HCT116 (cell line): ENCODE measurements at regions not wholly inside any gene's neighbourhood (a gene's known extent, or its start where the extent isn't known, plus 50 kb on each side); places are given as distances from the start of the nearest gene placed in this dataset.

Source experiments
- ATAC-seq: fragments of 200-7000 bp; cut with Tn5 transposase; 2 replicates; pipeline ENCODE4 v1.9.1; 2020; ENCODE audit warnings: mild to moderate bottlenecking, moderate library complexity
- BruUV-seq: library from RNA; stranded (reverse); fragments of 400-500 nt; replicated peaks from 2 replicates; lab custom pipeline; 2021; lab: Mats Ljungman, UMichigan
- CTCF ChIA-PET: fragments of 300-600 bp; sonication (Branson Sonifier 250); formaldehyde crosslinking; loops from one replicate; lab custom pipeline; 2021; ENCODE audit warnings: antibody characterized with exemption; lab: Charles Lee
- POLR2A ChIA-PET: fragments of 300-600, 350-600 bp; sonication (Branson Sonifier 250); formaldehyde crosslinking; loops from one replicate; lab custom pipeline; 2021; ENCODE audit warnings: antibody characterized with exemption; lab: Charles Lee
- RAD21 ChIA-PET, 2 experiments: fragments of 300-600 bp; sonication (Branson Sonifier 250); formaldehyde crosslinking; loops; one replicate each; lab custom pipeline; 2023; ENCODE audit warnings: low total read pairs in 2 of 2; ENCODE audit not compliant: uncharacterized antibody in 2 of 2, unreplicated experiment in 2 of 2, low non-redundant PET in 1 of 2; lab: Charles Lee
- DNase-seq: peaks from one replicate; pipeline ENCODE4 v3.0.0-alpha.2; 2010; ENCODE audit warnings: low read depth, low spot score
- H2AFZ ChIP-seq: fragments of 200-600 bp; shearing (Covaris generic), sonication (generic); 2 replicates; pipeline ENCODE4 v1.6.1; 2017; ENCODE audit warnings: low read depth, mixed run types, mixed read lengths, antibody characterized with exemption, low read length; ENCODE audit not compliant: poor library complexity, severe bottlenecking
- H3K27ac ChIP-seq: 2 replicates; pipeline ENCODE4 v1.5.1; 2012; ENCODE audit warnings: low read depth, low read length
- H3K27me3 ChIP-seq: fragments of 200-600 bp; sonication (generic); 2 replicates; pipeline ENCODE4 v1.6.1; 2016; ENCODE audit warnings: mixed run types, low read length, mixed read lengths; ENCODE audit not compliant: insufficient read depth
- H3K36me3 ChIP-seq, 2 experiments: fragments of 200-500 bp in 1 of 2; fragments of 200-600 bp in 1 of 2; sonication (Bioruptor generic) in 1 of 2; sonication (generic) in 1 of 2; 2 replicates each; pipeline versions ENCODE4 v1.5.1 to v1.6.1; 2014 to 2016; ENCODE audit warnings: low read length in 2 of 2, inconsistent platforms in 1 of 2, mixed read lengths in 1 of 2, mixed run types in 1 of 2; ENCODE audit not compliant: insufficient read depth in 2 of 2, control insufficient read depth in 1 of 2
- H3K4me1 ChIP-seq, 2 experiments: fragments of 200-600 bp in 1 of 2; sonication (generic) in 1 of 2; 2 replicates each; pipeline versions ENCODE4 v1.5.1 to v1.6.1; 2012 to 2017; ENCODE audit warnings: low read length in 2 of 2, inconsistent platforms in 1 of 2, mild to moderate bottlenecking in 1 of 2, mixed read lengths in 1 of 2, mixed run types in 1 of 2, moderate library complexity in 1 of 2; ENCODE audit not compliant: insufficient read depth in 2 of 2, control insufficient read depth in 1 of 2
- H3K4me2 ChIP-seq: fragments of 200-600 bp; sonication (generic); 2 replicates; pipeline ENCODE4 v1.6.1; 2017; ENCODE audit warnings: mixed run types, low read length, mixed read lengths
- H3K4me3 ChIP-seq, 2 experiments: fragments of 200-600 bp in 1 of 2; sonication (generic) in 1 of 2; replicated peaks in 1 of 2; 2 replicates each; pipeline ENCODE4 v1.5.1; 2011 to 2016; ENCODE audit warnings: low read length in 2 of 2, control low read depth in 1 of 2, low read depth in 1 of 2, mild to moderate bottlenecking in 1 of 2, mixed read lengths in 1 of 2, mixed run types in 1 of 2
- H3K79me2 ChIP-seq: fragments of 200-600 bp; sonication (generic); 2 replicates; pipeline ENCODE4 v1.6.1; 2017; ENCODE audit warnings: mild to moderate bottlenecking, mixed run types, low read length, moderate library complexity, mixed read lengths; ENCODE audit not compliant: insufficient read depth
- H3K9ac ChIP-seq: fragments of 200-600 bp; sonication (generic); 2 replicates; pipeline ENCODE4 v1.6.1; 2016; ENCODE audit warnings: low read length, mixed read lengths
- H3K9me2 ChIP-seq: fragments of 200-600 bp; sonication (generic), shearing (Covaris generic); 2 replicates; pipeline ENCODE4 v1.6.1; 2017; ENCODE audit warnings: mixed run types, mild to moderate bottlenecking, moderate library complexity; ENCODE audit not compliant: insufficient read depth
- H3K9me3 ChIP-seq, 2 experiments: fragments of 200-500 bp in 1 of 2; fragments of 200-600 bp in 1 of 2; sonication (Bioruptor generic) in 1 of 2; sonication (generic) in 1 of 2; 2 replicates each; pipeline ENCODE4 v1.6.1; 2014 to 2017; ENCODE audit warnings: low read length in 2 of 2, mixed read lengths in 2 of 2, inconsistent platforms in 1 of 2, low read depth in 1 of 2, mild to moderate bottlenecking in 1 of 2, mixed run types in 1 of 2, moderate library complexity in 1 of 2; ENCODE audit not compliant: control insufficient read depth in 1 of 2, insufficient read depth in 1 of 2
- H4K20me1 ChIP-seq: fragments of 200-600 bp; sonication (generic), shearing (Covaris generic); 2 replicates; pipeline ENCODE4 v1.6.1; 2017; ENCODE audit warnings: mixed run types, mild to moderate bottlenecking, moderate library complexity; ENCODE audit not compliant: insufficient read depth
- CBX3 ChIP-seq: IDR thresholded peaks from 2 replicates; pipeline ENCODE4 v1.6.1; 2012; ENCODE audit warnings: low read depth
- CEBPB ChIP-seq: IDR thresholded peaks from 2 replicates; pipeline ENCODE4 v1.6.1; 2012; ENCODE audit warnings: low read depth
- EGR1 ChIP-seq: IDR thresholded peaks from 2 replicates; pipeline ENCODE4 v1.6.1; 2012; ENCODE audit warnings: low read depth
- ELF1 ChIP-seq: IDR thresholded peaks from 2 replicates; pipeline ENCODE4 v1.6.1; 2012; ENCODE audit warnings: low read depth, borderline replicate concordance
- EZH2 ChIP-seq: fragments of 200-600 bp; sonication (generic); IDR thresholded peaks from 2 replicates; pipeline ENCODE4 v1.6.1; 2017; ENCODE audit warnings: antibody characterized with exemption, mixed run types
- JUND ChIP-seq: IDR thresholded peaks from 2 replicates; pipeline ENCODE4 v1.6.1; 2012
- MAX ChIP-seq: IDR thresholded peaks from 2 replicates; pipeline ENCODE4 v1.6.1; 2012
- POLR2AphosphoS5 ChIP-seq: IDR thresholded peaks from 2 replicates; pipeline ENCODE4 v1.6.1; 2011; ENCODE audit warnings: mild to moderate bottlenecking, low read depth, low read length, moderate library complexity
- RAD21 ChIP-seq: IDR thresholded peaks from 2 replicates; pipeline ENCODE4 v1.6.1; 2012; ENCODE audit warnings: low read depth, mild to moderate bottlenecking
- REST ChIP-seq: IDR thresholded peaks from 2 replicates; pipeline ENCODE4 v1.6.1; 2012; ENCODE audit warnings: low read depth
- SIN3A ChIP-seq: IDR thresholded peaks from 2 replicates; pipeline ENCODE4 v1.6.1; 2012; ENCODE audit warnings: low read depth
- SP1 ChIP-seq: IDR thresholded peaks from 2 replicates; pipeline ENCODE4 v1.6.1; 2012; ENCODE audit warnings: low read depth
- TCF7L2 ChIP-seq: IDR thresholded peaks from 2 replicates; pipeline ENCODE4 v1.7.0; 2011; ENCODE audit warnings: borderline replicate concordance, inconsistent platforms; ENCODE audit not compliant: insufficient read depth, insufficient read length; ENCODE audit errors: extremely low read depth
- YY1 ChIP-seq: IDR thresholded peaks from 2 replicates; pipeline ENCODE4 v1.6.1; 2011; ENCODE audit warnings: low read length, low read depth, moderate library complexity, mild to moderate bottlenecking; ENCODE audit not compliant: insufficient replicate concordance; ENCODE audit errors: extremely low read depth
- ZBTB33 ChIP-seq: IDR thresholded peaks from 2 replicates; pipeline ENCODE4 v1.6.1; 2011; ENCODE audit warnings: mild to moderate bottlenecking, low read length, moderate library complexity; ENCODE audit not compliant: insufficient replicate concordance; ENCODE audit errors: extremely low read depth
- ZFX ChIP-seq: fragments of 450-650 bp; IDR thresholded peaks from 2 replicates; pipeline ENCODE4 v1.6.1; 2017
- ZNF274 ChIP-seq: fragments of 200-500 bp; sonication (Bioruptor generic); IDR thresholded peaks from 2 replicates; pipeline ENCODE4 v1.6.1; 2014; ENCODE audit warnings: mild to moderate bottlenecking, low read depth, low read length, inconsistent platforms
- intact Hi-C: fragments of 100-400 bp; cut with micrococcal nuclease; formaldehyde crosslinking; loops from 2 replicates; pipeline ENCODE4 v1.10.0; 2022

- TF ChIP-seq REST (no peak), RAD21 (no peak), ZBTB33 (no peak), POLR2AphosphoS5 (no peak), ELF1 (no peak), YY1 (no peak), SIN3A (no peak)
These were observed 315.2 kb upstream of the SLIT2 start (continued) for GRCh38 chr4:19936476-19936875.

- ChIA-PET CTCF (no interaction called here), RAD21 (no interaction called here), POLR2A (no interaction called here)
- no peak for ATAC-seq
- H3K9me3 ChIP-seq = no peaks in the 10 kb centered on the region
- no peak overlapping the region for H3K27ac ChIP-seq
- no peaks in the 10 kb centered on the region for H3K27me3 ChIP-seq
- intact Hi-C loops = no loop called here
- no peak overlapping the region for H3K4me3 ChIP-seq
- H3K9ac ChIP-seq = no peak overlapping the region
- no peak overlapping the region for H3K4me2 ChIP-seq
- no peaks in the 10 kb centered on the region for H4K20me1 ChIP-seq
- no peak overlapping the region for H2AFZ ChIP-seq
- DNase-seq = no peak
- no peaks in the 10 kb centered on the region for H3K4me1 ChIP-seq
- H3K9me2 ChIP-seq = no peaks in the 10 kb centered on the region
- BruUV-seq = no TSS peak
- no peaks in the 10 kb centered on the region for H3K79me2 ChIP-seq
- no peaks in the 10 kb centered on the region for H3K36me3 ChIP-seq
- no peak for TF ChIP-seq ELF1
- TF ChIP-seq EZH2 = no peak
- no peak for TF ChIP-seq TCF7L2
- TF ChIP-seq YY1 = no peak
- no peak for TF ChIP-seq SP1
- no peak for TF ChIP-seq ZNF274
- TF ChIP-seq ZFX = no peak
- TF ChIP-seq CEBPB = no peak
- no peak for TF ChIP-seq EGR1
- TF ChIP-seq REST = no peak
- TF ChIP-seq CBX3 = no peak
- no peak for TF ChIP-seq JUND
- no peak for TF ChIP-seq MAX
- TF ChIP-seq SIN3A = no peak
These were observed 321.0 kb upstream of the SLIT2 start for GRCh38 chr4:19930742-19931141.
